ENCODE measurements at regions not wholly inside any gene's neighbourhood (a gene's known extent, or its start where the extent isn't known, plus 50 kb on each side); places are given as distances from the start of the nearest gene placed in this dataset.

GRCh38 chr5:163369776-163370385, 67.5 kb upstream of the CCNG1 start:
- TF ChIP-seq POLR2A (IDR thresholded peaks at IDR 0.05; ENCODE audit: extremely low read depth, insufficient read length) (no peak), MAX (IDR thresholded peaks at IDR 0.05; ENCODE audit: low read depth, low read length) (no peak), CTCF (IDR thresholded peaks at IDR 0.05; ENCODE audit: low read depth, low read length) (no peak)

All from NB4 (cell line).